GM12891 (cell line): ENCODE measurements at regions not wholly inside any gene's neighbourhood (a gene's known extent, or its start where the extent isn't known, plus 50 kb on each side); places are given as distances from the start of the nearest gene placed in this dataset.

Source experiments
- POLR2A ChIP-seq: IDR thresholded peaks from 2 replicates; pipeline ENCODE4 v1.6.1; 2011; ENCODE audit warnings: low read depth, low read length, control low read depth
- POLR2AphosphoS5 ChIP-seq: IDR thresholded peaks from 2 replicates; pipeline ENCODE4 v1.6.1; 2011; ENCODE audit warnings: low read depth, low read length, control low read depth
- POU2F2 ChIP-seq: IDR thresholded peaks from 2 replicates; pipeline ENCODE4 v1.6.1; 2011; ENCODE audit warnings: low read depth, mild to moderate bottlenecking, control low read depth, low read length, moderate library complexity
- SPI1 ChIP-seq: IDR thresholded peaks from 2 replicates; pipeline ENCODE4 v1.6.1; 2011; ENCODE audit warnings: low read depth, low read length, control low read depth
- TAF1 ChIP-seq: IDR thresholded peaks from 2 replicates; pipeline ENCODE4 v1.6.1; 2011; ENCODE audit warnings: low read depth, low read length, control low read depth

GRCh38 chr4:123619326-123619725 is 222.7 kb downstream of the SPRY1 start:
- TF ChIP-seq TAF1 (no peak), POLR2AphosphoS5 (no peak), POLR2A (no peak), SPI1 (no peak), POU2F2 (no peak)
